COLO668 (cell line): ENCODE measurements at regions not wholly inside any gene's neighbourhood (a gene's known extent, or its start where the extent isn't known, plus 50 kb on each side); places are given as distances from the start of the nearest gene placed in this dataset.

Experiments used
- DNase-seq: peaks from one replicate; lab custom pipeline; 2025; ENCODE audit not compliant: unreplicated experiment; lab: John Stamatoyannopoulos, UW

DNA sequence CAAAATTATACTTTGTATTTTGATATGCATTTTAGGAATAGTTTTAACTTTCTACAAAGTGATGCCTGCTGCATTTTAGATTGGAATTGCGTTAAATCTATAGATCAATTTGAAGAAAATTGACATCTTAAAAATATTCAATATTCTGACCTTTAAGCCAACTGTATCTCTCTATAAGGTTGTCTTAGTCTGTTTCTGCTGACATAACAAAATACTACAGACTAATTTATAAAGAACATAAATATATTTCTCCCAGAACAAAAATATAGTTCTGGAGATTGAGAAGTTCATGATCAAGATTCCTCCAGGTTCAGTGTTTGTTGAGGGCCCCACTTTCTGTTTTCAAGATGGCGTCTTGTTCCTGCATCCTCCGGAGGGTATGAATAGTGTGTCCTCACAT lies 73.6 kb upstream of the NEGR1 start:
- no peak for DNase-seq

DNA sequence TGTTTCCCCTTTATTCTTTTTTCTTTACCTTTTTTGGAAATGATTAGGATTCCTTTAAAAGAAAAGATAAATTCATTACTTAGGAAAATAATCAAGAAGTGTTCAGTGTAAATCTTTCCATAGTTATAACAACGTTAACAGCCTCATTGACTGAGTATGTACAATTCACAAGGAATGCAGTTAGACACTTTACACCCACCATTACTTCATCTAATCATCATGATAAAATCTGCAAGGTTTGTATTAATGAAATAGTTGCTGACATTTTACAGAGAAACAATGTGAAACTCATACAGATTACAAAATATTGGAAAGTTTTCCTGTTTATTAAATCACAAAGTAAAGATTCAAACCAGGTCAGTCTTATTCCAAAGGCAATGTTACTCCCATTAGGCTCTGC lies 59.3 kb upstream of the NEGR1 start:
- DNase-seq = no peak

DNA sequence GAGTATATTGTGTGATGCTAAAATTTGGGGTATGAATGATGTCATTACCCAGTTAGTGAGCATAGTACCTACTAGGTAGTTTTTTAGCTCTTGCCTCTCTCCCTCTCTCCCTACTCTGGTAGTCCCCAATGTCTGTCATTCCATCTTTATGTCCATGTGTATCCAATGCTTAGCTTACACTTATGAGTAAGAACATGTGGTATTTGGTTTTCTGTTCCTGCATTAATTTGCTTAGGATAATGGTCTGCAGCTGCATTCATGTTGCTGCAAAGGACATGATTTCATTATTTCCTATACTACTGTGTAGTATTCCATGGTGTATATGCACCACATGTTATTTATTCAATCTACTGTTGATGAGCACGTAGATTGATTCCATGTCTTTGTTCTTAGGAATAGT lies 54.4 kb upstream of the NEGR1 start:
- DNase-seq = no peak
